Parathyroid adenoma (tissue), 2 donors: ENCODE measurements at regions not wholly inside any gene's neighbourhood (a gene's known extent, or its start where the extent isn't known, plus 50 kb on each side); places are given as distances from the start of the nearest gene placed in this dataset.

Source experiments
- H2AFZ ChIP-seq: fragments of 300-600 bp; sonication (generic); one replicate; pipeline ENCODE4 v1.7.0; 2017; ENCODE audit warnings: antibody characterized with exemption, mild to moderate bottlenecking
- H3K27ac ChIP-seq: fragments of 300-600 bp; sonication (generic); one replicate; pipeline ENCODE4 v1.7.0; 2017
- H3K27me3 ChIP-seq: fragments of 300-600 bp; sonication (generic); one replicate; pipeline ENCODE4 v1.7.0; 2017; ENCODE audit warnings: low read length; ENCODE audit not compliant: control insufficient read depth, insufficient read depth
- H3K36me3 ChIP-seq: fragments of 300-600 bp; sonication (generic); one replicate; pipeline ENCODE4 v1.7.0; 2017; ENCODE audit warnings: low read length; ENCODE audit not compliant: control insufficient read depth, insufficient read depth
- H3K4me1 ChIP-seq: fragments of 300-600 bp; sonication (generic); one replicate; pipeline ENCODE4 v1.7.0; 2017; ENCODE audit warnings: control low read depth
- H3K4me2 ChIP-seq: fragments of 300-600 bp; sonication (generic); one replicate; pipeline ENCODE4 v1.7.0; 2017; ENCODE audit warnings: low read length
- H3K4me3 ChIP-seq: fragments of 300-600 bp; sonication (generic); one replicate; pipeline ENCODE4 v1.7.0; 2017; ENCODE audit warnings: low read depth, low read length
- H3K79me2 ChIP-seq: fragments of 300-600 bp; sonication (generic); one replicate; pipeline ENCODE4 v1.7.0; 2017; ENCODE audit warnings: control low read depth
- H3K9ac ChIP-seq: fragments of 300-600 bp; sonication (generic); one replicate; pipeline ENCODE4 v1.7.0; 2017; ENCODE audit warnings: mild to moderate bottlenecking
- H3K9me3 ChIP-seq: fragments of 300-600 bp; sonication (generic); one replicate; pipeline ENCODE4 v1.7.0; 2017; ENCODE audit warnings: low read length; ENCODE audit not compliant: control insufficient read depth
- TF ChIP-seq, protein P1 (sequence below): fragments of 300-600 bp; sonication (generic); IDR thresholded peaks from one replicate; pipeline ENCODE4 v1.7.0; 2017; ENCODE audit warnings: antibody characterized with exemption, mild to moderate bottlenecking
- donor health status: primary hyperparathyroidism.

DNA sequence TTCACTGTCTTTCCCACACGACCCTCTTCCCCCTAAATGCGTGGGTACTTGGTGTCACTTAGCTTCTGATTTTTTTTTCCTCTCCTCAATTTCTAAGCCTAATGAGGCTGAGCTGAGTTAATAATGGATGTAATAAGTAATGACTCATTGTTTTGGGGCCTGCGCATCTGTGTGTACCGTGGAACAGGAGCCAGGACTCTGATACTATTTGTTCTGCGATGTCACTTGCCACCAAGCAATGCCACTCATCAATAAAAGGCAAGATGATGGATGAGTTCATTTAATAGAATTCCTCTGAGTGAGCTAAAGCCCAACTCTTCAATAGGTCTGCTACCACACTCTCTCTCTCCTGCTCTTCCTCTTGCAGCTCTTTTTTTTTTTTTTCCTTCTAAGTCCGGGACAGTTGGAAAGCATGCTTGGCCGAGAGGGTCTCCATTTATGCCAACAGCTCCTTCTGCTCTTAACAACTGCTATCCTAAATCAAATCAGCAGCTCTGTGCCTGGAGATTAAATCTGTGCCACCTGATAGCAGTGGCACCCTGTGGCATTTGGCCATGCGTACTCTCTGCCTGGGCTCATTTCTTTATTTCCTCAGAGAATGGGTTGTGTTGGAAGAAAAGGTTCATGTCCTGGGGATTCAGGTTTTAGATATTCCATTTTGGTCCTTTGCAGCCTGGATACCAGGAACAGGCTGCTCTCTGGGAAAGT is 1284.2 kb upstream of the PIK3C3 start:
- Histone ChIP-seq H3K9ac (no peak overlapping the region), H3K79me2 (no peaks in the 10 kb centered on the region), H3K4me2 (no peak overlapping the region), H3K9me3 (no peaks in the 10 kb centered on the region), H3K4me3 (no peak overlapping the region), H3K27ac (no peak overlapping the region), H3K27me3 (no peaks in the 10 kb centered on the region), H3K36me3 (no peaks in the 10 kb centered on the region), H2AFZ (no peak overlapping the region), H3K4me1 (no peaks in the 10 kb centered on the region)
- TF ChIP-seq, protein P1, sequence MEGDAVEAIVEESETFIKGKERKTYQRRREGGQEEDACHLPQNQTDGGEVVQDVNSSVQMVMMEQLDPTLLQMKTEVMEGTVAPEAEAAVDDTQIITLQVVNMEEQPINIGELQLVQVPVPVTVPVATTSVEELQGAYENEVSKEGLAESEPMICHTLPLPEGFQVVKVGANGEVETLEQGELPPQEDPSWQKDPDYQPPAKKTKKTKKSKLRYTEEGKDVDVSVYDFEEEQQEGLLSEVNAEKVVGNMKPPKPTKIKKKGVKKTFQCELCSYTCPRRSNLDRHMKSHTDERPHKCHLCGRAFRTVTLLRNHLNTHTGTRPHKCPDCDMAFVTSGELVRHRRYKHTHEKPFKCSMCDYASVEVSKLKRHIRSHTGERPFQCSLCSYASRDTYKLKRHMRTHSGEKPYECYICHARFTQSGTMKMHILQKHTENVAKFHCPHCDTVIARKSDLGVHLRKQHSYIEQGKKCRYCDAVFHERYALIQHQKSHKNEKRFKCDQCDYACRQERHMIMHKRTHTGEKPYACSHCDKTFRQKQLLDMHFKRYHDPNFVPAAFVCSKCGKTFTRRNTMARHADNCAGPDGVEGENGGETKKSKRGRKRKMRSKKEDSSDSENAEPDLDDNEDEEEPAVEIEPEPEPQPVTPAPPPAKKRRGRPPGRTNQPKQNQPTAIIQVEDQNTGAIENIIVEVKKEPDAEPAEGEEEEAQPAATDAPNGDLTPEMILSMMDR, result no peak

GRCh38 chr18:40662898-40663437 is 1292.1 kb upstream of the PIK3C3 start:
- no peaks in the 10 kb centered on the region for H3K36me3 ChIP-seq
- no peak overlapping the region for H3K27ac ChIP-seq
- H3K4me1 ChIP-seq, result no peaks in the 10 kb centered on the region
- H3K4me3 ChIP-seq, result no peak overlapping the region
- no peak overlapping the region for H3K4me2 ChIP-seq
- H3K27me3 ChIP-seq, result no peaks in the 10 kb centered on the region
- H3K9ac ChIP-seq, result no peak overlapping the region
- TF ChIP-seq, protein P1, result no peak
- no peaks in the 10 kb centered on the region for H3K9me3 ChIP-seq
- H2AFZ ChIP-seq, result no peak overlapping the region
- no peaks in the 10 kb centered on the region for H3K79me2 ChIP-seq

GRCh38 chr18:40653682-40654081 is 1301.4 kb upstream of the PIK3C3 start:
- H3K27ac ChIP-seq, result no peak overlapping the region
- no peak overlapping the region for H3K4me2 ChIP-seq
- no peaks in the 10 kb centered on the region for H3K36me3 ChIP-seq
- TF ChIP-seq, protein P1, result no peak
- H3K9ac ChIP-seq, result no peak overlapping the region
- H3K4me3 ChIP-seq, result no peak overlapping the region
- no peaks in the 10 kb centered on the region for H3K79me2 ChIP-seq
- no peaks in the 10 kb centered on the region for H3K4me1 ChIP-seq
- H3K27me3 ChIP-seq, result no peaks in the 10 kb centered on the region
- H2AFZ ChIP-seq, result no peak overlapping the region
- H3K9me3 ChIP-seq, result no peaks in the 10 kb centered on the region

DNA sequence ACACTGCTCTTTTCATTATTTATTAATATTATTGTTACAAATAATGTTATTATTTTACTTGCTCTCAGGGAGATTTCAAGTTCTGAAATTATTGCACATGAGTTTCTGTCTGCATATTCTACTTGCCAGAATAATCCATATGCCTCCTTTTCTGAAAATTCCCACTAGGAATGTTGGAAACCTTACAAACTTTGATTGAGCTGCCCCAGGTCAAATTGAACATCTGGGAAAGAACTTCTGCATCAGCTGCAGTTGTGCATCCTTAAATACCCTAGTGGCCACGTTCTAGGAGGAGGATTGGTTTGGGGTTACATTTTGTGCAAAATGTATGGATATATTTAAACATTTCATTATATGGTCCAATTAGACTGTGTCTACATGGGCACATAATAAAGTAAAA is 1302.7 kb upstream of the PIK3C3 start:
- Histone ChIP-seq H3K27ac (no peak overlapping the region), H3K79me2 (no peaks in the 10 kb centered on the region), H3K36me3 (no peaks in the 10 kb centered on the region), H3K4me3 (no peak overlapping the region), H3K27me3 (no peaks in the 10 kb centered on the region), H3K4me1 (no peaks in the 10 kb centered on the region), H3K4me2 (no peak overlapping the region), H3K9me3 (no peaks in the 10 kb centered on the region), H3K9ac (no peak overlapping the region), H2AFZ (no peak overlapping the region)
- TF ChIP-seq, protein P1, result no peak

DNA sequence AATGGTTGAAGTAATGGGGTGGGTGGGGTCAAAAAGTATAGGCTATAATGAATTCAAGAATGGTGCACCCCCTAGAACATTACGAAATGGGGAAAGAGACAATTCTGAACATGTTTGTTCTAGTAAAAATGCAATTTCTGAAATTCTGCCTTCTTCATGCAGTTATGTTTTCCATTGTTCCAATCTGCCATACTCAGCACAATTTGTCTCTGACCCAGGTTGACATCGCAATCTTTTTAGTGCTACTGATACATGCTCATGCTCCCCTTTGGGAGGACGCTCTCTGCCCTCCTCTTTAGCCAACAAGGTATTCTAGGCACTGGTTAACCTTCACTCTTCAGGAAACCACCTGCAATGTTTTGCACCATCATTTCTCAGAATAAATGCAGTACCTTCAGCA is 1303.9 kb upstream of the PIK3C3 start:
- Histone ChIP-seq H3K36me3 (no peaks in the 10 kb centered on the region), H3K4me1 (no peaks in the 10 kb centered on the region), H3K9ac (no peak overlapping the region), H3K4me2 (no peak overlapping the region), H3K27me3 (no peaks in the 10 kb centered on the region), H2AFZ (no peak overlapping the region), H3K27ac (no peak overlapping the region), H3K9me3 (no peaks in the 10 kb centered on the region), H3K79me2 (no peaks in the 10 kb centered on the region), H3K4me3 (no peak overlapping the region)
- TF ChIP-seq, protein P1, result no peak
